SK-N-SH treated with all-trans-retinoic acid at 6 μM for 48 hours (cell line): ENCODE measurements at regions not wholly inside any gene's neighbourhood (a gene's known extent, or its start where the extent isn't known, plus 50 kb on each side); places are given as distances from the start of the nearest gene placed in this dataset.

Experiments used
- ATAC-seq: fragments of 200-7000 bp; cut with Tn5 transposase; 3 replicates; pipeline ENCODE4 v1.9.1; 2020; ENCODE audit warnings: mild to moderate bottlenecking, moderate library complexity
- BACH2 ChIP-seq: fragments of 250-450 bp; sonication (Bioruptor Pico); IDR thresholded peaks from 2 replicates; pipeline ENCODE4 v1.9.0; 2021; ENCODE audit warnings: mild to moderate bottlenecking, borderline replicate concordance
- CSDC2 ChIP-seq: fragments of 250-450 bp; sonication (Bioruptor Pico); IDR thresholded peaks from 2 replicates; pipeline ENCODE4 v1.5.0; 2020; ENCODE audit warnings: mild to moderate bottlenecking, moderate library complexity
- ESRRG ChIP-seq: fragments of 250-450 bp; sonication (Bioruptor Pico); IDR thresholded peaks from 2 replicates; pipeline ENCODE4 v1.6.1; 2021; ENCODE audit warnings: mild to moderate bottlenecking
- GLIS3 ChIP-seq: fragments of 250-450 bp; sonication (Bioruptor Pico); IDR thresholded peaks from 2 replicates; pipeline ENCODE4 v1.5.0; 2020; ENCODE audit warnings: mild to moderate bottlenecking, moderate library complexity
- ISL1 ChIP-seq: fragments of 250-450 bp; sonication (Bioruptor Pico); IDR thresholded peaks from 2 replicates; pipeline ENCODE4 v2.1.2; 2022; ENCODE audit warnings: mild to moderate bottlenecking, moderate library complexity
- OSR1 ChIP-seq: fragments of 250-450 bp; sonication (Bioruptor Pico); IDR thresholded peaks from 2 replicates; pipeline ENCODE4 v1.8.0; 2022; ENCODE audit warnings: moderate library complexity, mild to moderate bottlenecking, inconsistent platforms
- POU6F1 ChIP-seq: fragments of 250-450 bp; sonication (Bioruptor Pico); IDR thresholded peaks from 2 replicates; pipeline ENCODE4 v1.8.0; 2021; ENCODE audit warnings: low read depth, mild to moderate bottlenecking, moderate library complexity, borderline replicate concordance
- PPARA ChIP-seq: fragments of 250-450 bp; sonication (Bioruptor Pico); IDR thresholded peaks from 2 replicates; pipeline ENCODE4 v1.5.0; 2020; ENCODE audit warnings: mild to moderate bottlenecking, borderline replicate concordance
- RARB ChIP-seq: fragments of 250-450 bp; sonication (Bioruptor Pico); IDR thresholded peaks from 2 replicates; pipeline ENCODE4 v1.8.0; 2021; ENCODE audit warnings: mild to moderate bottlenecking, moderate library complexity
- SNAI2 ChIP-seq: fragments of 250-450 bp; sonication (Bioruptor Pico); IDR thresholded peaks from 2 replicates; pipeline ENCODE4 v1.5.0; 2020; ENCODE audit warnings: mild to moderate bottlenecking, moderate library complexity
- TCF4 ChIP-seq: fragments of 250-450 bp; sonication (Bioruptor Pico); IDR thresholded peaks from 2 replicates; pipeline ENCODE4 v1.8.0; 2021; ENCODE audit warnings: mild to moderate bottlenecking, moderate library complexity, borderline replicate concordance
- TOX ChIP-seq: fragments of 250-450 bp; sonication (Bioruptor Pico); IDR thresholded peaks from 2 replicates; pipeline ENCODE4 v1.8.0; 2021; ENCODE audit warnings: mild to moderate bottlenecking, moderate library complexity, borderline replicate concordance
- ZFP3 ChIP-seq: fragments of 250-450 bp; sonication (Bioruptor Pico); IDR thresholded peaks from 2 replicates; pipeline ENCODE4 v1.5.0; 2020; ENCODE audit warnings: mild to moderate bottlenecking, moderate library complexity
- ZNF70 ChIP-seq: fragments of 450-650 bp; formaldehyde crosslinking; IDR thresholded peaks from 2 replicates; pipeline ENCODE4 v1.5.0; 2020; ENCODE audit warnings: mild to moderate bottlenecking, moderate library complexity
- TF ChIP-seq, protein P1 (sequence below): fragments of 250-450 bp; sonication (Bioruptor Pico); IDR thresholded peaks from 2 replicates; pipeline ENCODE4 v1.5.1; 2020; ENCODE audit warnings: low read depth, mild to moderate bottlenecking, moderate library complexity
- TF ChIP-seq, protein P2 (sequence below): fragments of 250-450 bp; sonication (Bioruptor Pico); IDR thresholded peaks from 2 replicates; pipeline ENCODE4 v1.5.1; 2021; ENCODE audit warnings: mild to moderate bottlenecking, moderate library complexity
- TF ChIP-seq, protein P3 (sequence below): fragments of 250-450 bp; sonication (Bioruptor Pico); IDR thresholded peaks from 2 replicates; pipeline ENCODE4 v1.8.0; 2020; ENCODE audit warnings: mild to moderate bottlenecking, moderate library complexity, borderline replicate concordance
- TF ChIP-seq, protein P4 (sequence below): fragments of 250-450 bp; sonication (Bioruptor Pico); IDR thresholded peaks from 2 replicates; pipeline ENCODE4 v1.5.0; 2020; ENCODE audit warnings: mild to moderate bottlenecking, moderate library complexity

GRCh38 chr17:77297693-77298666 is 157.2 kb downstream of the SEC14L1 start:
- TF ChIP-seq ZFP3 (no peak), ESRRG (no peak), TOX (CRISPR knock-in tag) (no peak), SNAI2 (no peak), OSR1 (CRISPR knock-in tag) (no peak), RARB (no peak), ISL1 (CRISPR knock-in tag) (no peak), POU6F1 (CRISPR knock-in tag) (no peak), CSDC2 (CRISPR knock-in tag) (no peak), GLIS3 (no peak), BACH2 (CRISPR knock-in tag) (no peak), ZNF70 (CRISPR knock-in tag) (no peak)
- TF ChIP-seq, protein P1, sequence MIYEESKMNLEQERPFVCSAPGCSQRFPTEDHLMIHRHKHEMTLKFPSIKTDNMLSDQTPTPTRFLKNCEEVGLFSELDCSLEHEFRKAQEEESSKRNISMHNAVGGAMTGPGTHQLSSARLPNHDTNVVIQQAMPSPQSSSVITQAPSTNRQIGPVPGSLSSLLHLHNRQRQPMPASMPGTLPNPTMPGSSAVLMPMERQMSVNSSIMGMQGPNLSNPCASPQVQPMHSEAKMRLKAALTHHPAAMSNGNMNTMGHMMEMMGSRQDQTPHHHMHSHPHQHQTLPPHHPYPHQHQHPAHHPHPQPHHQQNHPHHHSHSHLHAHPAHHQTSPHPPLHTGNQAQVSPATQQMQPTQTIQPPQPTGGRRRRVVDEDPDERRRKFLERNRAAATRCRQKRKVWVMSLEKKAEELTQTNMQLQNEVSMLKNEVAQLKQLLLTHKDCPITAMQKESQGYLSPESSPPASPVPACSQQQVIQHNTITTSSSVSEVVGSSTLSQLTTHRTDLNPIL (CRISPR knock-in tag) = no peak
- TF ChIP-seq, protein P2, sequence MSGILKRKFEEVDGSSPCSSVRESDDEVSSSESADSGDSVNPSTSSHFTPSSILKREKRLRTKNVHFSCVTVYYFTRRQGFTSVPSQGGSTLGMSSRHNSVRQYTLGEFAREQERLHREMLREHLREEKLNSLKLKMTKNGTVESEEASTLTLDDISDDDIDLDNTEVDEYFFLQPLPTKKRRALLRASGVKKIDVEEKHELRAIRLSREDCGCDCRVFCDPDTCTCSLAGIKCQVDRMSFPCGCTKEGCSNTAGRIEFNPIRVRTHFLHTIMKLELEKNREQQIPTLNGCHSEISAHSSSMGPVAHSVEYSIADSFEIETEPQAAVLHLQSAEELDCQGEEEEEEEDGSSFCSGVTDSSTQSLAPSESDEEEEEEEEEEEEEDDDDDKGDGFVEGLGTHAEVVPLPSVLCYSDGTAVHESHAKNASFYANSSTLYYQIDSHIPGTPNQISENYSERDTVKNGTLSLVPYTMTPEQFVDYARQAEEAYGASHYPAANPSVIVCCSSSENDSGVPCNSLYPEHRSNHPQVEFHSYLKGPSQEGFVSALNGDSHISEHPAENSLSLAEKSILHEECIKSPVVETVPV (CRISPR knock-in tag) = no peak
- TF ChIP-seq, protein P3, sequence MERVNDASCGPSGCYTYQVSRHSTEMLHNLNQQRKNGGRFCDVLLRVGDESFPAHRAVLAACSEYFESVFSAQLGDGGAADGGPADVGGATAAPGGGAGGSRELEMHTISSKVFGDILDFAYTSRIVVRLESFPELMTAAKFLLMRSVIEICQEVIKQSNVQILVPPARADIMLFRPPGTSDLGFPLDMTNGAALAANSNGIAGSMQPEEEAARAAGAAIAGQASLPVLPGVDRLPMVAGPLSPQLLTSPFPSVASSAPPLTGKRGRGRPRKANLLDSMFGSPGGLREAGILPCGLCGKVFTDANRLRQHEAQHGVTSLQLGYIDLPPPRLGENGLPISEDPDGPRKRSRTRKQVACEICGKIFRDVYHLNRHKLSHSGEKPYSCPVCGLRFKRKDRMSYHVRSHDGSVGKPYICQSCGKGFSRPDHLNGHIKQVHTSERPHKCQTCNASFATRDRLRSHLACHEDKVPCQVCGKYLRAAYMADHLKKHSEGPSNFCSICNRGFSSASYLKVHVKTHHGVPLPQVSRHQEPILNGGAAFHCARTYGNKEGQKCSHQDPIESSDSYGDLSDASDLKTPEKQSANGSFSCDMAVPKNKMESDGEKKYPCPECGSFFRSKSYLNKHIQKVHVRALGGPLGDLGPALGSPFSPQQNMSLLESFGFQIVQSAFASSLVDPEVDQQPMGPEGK = no peak
- TF ChIP-seq, protein P4, sequence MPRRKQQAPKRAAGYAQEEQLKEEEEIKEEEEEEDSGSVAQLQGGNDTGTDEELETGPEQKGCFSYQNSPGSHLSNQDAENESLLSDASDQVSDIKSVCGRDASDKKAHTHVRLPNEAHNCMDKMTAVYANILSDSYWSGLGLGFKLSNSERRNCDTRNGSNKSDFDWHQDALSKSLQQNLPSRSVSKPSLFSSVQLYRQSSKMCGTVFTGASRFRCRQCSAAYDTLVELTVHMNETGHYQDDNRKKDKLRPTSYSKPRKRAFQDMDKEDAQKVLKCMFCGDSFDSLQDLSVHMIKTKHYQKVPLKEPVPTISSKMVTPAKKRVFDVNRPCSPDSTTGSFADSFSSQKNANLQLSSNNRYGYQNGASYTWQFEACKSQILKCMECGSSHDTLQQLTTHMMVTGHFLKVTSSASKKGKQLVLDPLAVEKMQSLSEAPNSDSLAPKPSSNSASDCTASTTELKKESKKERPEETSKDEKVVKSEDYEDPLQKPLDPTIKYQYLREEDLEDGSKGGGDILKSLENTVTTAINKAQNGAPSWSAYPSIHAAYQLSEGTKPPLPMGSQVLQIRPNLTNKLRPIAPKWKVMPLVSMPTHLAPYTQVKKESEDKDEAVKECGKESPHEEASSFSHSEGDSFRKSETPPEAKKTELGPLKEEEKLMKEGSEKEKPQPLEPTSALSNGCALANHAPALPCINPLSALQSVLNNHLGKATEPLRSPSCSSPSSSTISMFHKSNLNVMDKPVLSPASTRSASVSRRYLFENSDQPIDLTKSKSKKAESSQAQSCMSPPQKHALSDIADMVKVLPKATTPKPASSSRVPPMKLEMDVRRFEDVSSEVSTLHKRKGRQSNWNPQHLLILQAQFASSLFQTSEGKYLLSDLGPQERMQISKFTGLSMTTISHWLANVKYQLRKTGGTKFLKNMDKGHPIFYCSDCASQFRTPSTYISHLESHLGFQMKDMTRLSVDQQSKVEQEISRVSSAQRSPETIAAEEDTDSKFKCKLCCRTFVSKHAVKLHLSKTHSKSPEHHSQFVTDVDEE (CRISPR knock-in tag) = no peak

GRCh38 chr17:77298811-77299210 is 158.0 kb downstream of the SEC14L1 start:
- no peak for ATAC-seq
- TF ChIP-seq GLIS3 = no peak
- no peak for TF ChIP-seq TCF4
- TF ChIP-seq SNAI2 = no peak
- TF ChIP-seq ZNF70 (CRISPR knock-in tag) = no peak
- TF ChIP-seq, protein P3 = no peak
- TF ChIP-seq TOX (CRISPR knock-in tag) = no peak
- TF ChIP-seq, protein P2 (CRISPR knock-in tag) = no peak
- TF ChIP-seq POU6F1 (CRISPR knock-in tag) = no peak
- no peak for TF ChIP-seq ZFP3
- TF ChIP-seq OSR1 (CRISPR knock-in tag) = no peak
- no peak for TF ChIP-seq ESRRG
- TF ChIP-seq PPARA = no peak
- TF ChIP-seq, protein P1 (CRISPR knock-in tag) = no peak
- TF ChIP-seq, all 23 proteins: peak for 0

More at GRCh38 chr17:77297693-77298666, 157.2 kb downstream of the SEC14L1 start:
- no peak for ATAC-seq
